ENCODE measurements at regions not wholly inside any gene's neighbourhood (a gene's known extent, or its start where the extent isn't known, plus 50 kb on each side); places are given as distances from the start of the nearest gene placed in this dataset.
A peak's percentile ranks its signal among the peaks of the same experiment; 100 is the strongest.
"Not testable (repeated sequence)": the region's sequence is repeated elsewhere in the genome, so short reads cannot be mapped to it uniquely, and the experiment has no call there.

DNA sequence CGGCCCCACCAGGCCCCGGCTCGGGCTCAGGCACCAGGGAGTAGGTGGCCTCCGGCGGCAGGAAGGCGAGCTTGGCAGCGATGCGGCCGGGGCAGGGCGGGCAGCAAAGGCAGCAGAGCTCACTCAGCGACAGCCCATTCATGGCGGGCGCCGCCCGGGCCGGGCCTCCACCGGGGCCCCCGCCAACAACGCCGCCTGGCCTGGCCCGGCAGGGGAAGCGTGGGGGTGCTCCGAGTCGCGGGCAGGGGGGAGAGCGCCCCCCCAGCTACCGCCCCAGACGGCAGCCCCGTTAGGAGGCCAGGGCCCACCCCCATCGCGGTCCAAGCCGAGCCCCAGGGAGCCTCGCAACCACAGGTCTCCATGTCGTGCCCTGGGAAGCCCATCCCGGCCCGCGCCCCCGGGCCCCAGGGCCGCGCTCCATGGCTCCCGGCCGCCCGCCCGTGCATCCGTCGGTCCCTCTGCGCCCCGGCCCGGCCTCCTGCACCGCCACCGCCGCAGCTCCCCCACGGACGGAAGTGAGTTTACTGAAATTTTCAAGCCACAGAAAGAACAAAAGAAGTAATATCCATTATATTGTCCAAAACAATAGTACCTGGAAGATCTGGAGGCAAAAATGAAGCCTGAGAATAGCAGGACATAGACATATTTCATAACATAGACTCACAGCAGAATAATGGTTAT, 126.6 kb upstream of the VPREB1 start:
- not testable (repeated sequence) for DNase-seq

DNA sequence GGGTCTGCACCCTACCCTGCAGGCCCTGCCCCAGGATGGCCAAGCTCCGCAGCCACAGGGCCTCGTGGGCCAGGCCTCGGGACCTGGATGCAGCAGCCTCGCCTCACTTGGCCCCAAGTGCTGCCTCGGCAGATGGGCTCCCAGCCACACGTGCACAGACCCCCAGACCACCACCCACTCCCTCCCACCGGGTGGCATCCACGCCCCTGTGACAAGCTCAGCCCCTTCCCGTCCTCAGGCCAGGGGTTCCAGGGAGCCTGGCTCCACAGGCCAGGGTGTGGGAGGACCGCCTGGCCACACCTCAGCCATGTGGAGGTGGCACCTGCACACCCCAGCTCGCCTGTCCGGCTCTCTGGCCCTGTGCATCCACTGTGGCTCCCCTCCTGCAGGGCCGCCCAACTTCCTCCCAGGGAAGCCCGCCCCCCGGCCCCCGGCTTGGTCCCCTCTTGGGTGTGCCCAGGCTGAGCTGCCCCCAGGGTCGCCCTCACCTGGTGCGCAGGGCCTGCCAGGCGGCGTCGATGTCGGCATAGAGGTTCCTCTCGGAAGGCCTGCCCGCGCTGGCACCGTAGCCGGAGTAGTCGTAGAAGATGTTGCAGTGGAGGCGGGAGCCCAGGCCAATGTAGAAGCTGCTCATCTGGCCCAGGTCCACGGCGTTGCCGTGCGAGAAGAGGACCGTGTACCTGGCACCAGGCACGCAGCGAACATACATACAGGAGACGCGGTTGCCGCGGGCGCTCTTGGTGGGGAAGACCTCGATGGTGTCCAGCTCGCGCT, 127.4 kb upstream of the VPREB1 start:
- not testable (repeated sequence) for DNase-seq

DNA sequence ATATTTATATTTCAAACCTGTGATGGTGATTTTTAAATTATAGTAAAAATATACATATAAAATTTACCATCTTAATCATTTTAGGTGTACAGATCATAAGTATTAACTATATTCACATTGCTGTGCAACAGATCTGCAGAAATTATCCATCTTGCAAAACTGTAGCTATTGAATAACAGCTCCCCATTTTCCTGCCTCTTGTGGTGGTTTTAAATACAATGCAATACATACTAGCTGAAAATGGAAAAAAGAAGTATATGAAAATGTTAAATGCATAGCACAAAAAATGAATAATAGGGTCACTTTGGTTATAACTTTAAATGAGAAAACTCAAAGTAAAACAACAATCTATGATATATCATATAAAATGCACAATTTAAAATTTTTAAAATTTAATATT, 130.9 kb upstream of the VPREB1 start:
- DNase-seq, result no peak

DNA sequence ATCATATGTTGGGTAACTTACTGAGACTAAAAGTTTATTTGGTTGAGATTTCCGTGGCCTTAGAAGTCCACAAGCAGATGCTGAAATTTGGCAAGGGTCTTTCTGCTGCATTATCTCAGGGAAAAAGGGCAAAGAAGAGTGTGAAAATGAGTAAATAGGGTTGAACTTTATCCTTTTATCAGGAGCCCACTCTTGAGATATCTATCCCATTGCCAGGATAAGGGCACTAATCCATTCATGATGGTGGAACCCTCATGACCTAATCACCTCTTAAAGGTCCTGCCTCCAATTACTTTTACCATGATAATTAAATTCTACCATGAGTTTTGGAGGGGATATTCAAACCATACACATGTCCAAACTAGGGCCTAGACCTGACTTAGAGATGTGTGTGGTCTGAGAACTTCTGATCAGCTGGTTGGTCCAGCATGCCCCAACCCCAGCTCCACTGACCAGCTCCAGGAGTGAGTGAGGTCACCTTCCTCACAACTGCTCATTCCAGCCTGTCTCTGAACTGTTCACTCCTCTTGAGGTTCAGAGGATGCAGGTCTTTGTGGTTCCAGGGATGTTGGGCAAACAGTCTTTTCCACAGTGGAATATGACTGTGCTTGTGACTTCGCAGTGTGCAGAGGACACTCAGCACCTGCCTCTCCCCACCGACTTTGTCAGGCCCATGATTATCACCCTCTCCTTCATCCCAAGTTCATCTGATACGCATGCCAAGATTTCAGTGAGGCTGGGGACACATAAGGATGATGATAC, 130.1 kb upstream of the TOP3B start:
- no peak for DNase-seq

- DNase-seq, result no peak
Observed at GRCh38 chr22:22111983-22112382, 129.4 kb upstream of the TOP3B start.

GRCh38 chr22:22111267-22111751, 128.7 kb upstream of the TOP3B start:
- DNase-seq, result no peak

- peak; percentile 8 to 25 for DNase-seq
Observed at GRCh38 chr22:22110548-22111266, 128.1 kb upstream of the TOP3B start.

- DNase-seq, result no peak
Observed at GRCh38 chr22:22109693-22110466, 127.3 kb upstream of the TOP3B start.

DNA sequence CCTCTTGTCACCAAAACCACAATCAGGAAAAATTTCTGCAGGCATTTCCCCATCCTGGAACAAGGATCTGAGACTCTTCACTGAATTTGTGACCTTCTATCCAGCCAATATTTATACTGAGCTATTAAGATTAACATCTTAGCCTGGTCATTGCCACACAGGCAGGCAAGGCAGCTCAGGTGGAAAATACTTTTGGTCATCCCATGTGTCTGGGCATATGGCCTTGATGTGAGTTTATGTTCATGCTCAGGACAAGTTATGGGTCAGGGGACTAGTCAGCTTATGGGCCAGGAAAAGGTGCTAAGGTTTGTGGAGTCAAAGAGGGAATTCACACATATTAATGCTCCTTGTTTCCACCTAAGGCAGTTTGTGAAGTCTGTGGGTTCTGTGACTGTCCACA, 124.3 kb upstream of the TOP3B start:
- no peak for DNase-seq

DNA sequence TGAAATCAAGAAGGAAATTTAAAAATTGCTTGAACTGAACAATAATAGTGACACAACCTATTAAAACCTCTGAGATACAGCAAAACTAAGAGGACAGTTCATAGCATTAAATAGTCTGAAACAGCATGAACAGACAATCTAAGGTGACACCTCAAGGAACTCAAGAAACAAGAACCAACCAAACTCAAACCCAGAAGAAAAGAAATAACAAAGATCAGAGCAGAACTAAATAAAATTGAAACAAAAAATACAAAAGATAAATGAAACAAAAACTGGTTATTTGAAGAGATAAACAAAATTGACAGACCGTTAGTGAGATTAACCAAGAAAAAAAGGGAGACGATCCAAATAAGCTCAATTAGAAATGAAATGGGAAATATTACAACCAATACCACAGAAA, 122.8 kb upstream of the TOP3B start:
- DNase-seq, result no peak

DNA sequence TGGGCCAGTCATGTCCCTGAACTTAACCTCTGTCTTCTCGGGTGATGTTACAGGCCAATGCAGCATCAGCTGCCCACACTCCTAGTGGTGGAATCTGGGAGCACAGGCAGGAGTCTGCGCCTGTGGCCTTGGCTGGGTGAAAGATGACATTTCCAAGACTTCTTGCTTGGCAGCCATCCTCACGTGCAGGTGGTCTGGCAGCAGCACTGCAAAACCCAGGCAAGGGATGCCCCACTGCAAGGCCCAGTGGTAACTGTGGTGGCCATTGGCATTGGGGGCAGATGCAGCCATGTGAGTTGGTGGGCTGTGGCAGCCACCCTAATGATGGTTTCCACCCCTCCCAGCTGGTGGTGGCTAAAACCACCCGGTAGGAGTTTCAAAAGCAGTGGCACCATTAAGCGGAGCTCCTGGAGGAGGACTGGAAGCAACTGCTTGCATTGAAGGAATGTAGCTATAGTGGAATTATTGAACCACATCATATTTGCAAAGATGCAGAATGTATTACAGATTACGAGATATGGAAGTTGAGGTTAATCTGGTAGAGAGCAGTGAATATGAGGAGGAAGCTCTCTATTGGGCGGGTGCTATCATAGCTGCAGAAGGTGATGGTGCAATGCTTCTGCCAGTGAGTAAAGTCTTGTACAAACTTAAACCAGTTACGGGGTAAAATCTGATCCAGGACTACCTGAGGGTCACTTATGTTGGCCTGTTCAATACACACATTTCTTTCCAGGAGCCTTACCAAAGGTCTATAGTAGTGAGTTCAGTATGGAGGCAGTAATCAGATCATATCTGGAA, 120.7 kb upstream of the TOP3B start:
- no peak for DNase-seq

- DNase-seq, result no peak
Observed at GRCh38 chr22:22099833-22100812, 117.5 kb upstream of the TOP3B start.

DNA sequence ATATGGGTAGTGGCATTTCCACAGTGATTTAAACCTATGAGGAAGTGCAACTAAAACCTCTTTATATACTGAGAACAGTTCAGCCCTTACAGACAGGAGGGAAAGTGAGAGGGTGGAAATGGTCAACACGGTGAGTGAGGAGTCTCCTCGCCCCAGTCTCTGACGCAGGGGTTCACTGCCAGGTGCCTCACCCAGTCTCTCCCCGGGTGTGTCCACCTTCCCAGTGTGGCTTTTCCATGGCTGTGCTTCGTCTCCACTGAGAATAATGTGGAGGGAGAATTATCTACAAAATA, 116.6 kb upstream of the TOP3B start:
- DNase-seq, result no peak

GRCh38 chr22:22098457-22099193, 116.0 kb upstream of the TOP3B start:
- no peak for DNase-seq

GRCh38 chr22:22097727-22098228, 115.2 kb upstream of the TOP3B start:
- DNase-seq, result no peak

- no peak for DNase-seq
Observed at GRCh38 chr22:22094921-22095320, 112.3 kb upstream of the TOP3B start.

GRCh38 chr22:22094514-22094913, 111.9 kb upstream of the TOP3B start:
- no peak for DNase-seq

GRCh38 chr22:22093743-22094142, 111.2 kb upstream of the TOP3B start:
- no peak for DNase-seq

DNA sequence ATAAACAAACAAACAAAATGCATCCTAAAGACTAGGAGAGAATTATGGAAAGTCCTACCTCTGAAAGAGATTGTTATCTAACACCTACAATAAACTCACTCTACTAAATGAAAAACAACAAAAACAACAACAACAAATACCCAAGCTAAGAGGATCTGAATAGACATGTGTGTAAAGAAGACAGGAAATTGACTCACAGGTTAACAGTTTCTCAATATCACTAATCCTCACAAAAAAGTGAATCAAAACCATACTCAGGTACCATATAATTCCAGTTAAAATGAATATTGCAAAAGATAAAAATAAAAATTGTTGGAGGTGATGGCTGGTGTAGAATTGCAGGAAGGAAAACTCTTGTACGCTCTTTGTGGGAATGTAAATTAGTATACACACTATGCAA, 110.4 kb upstream of the TOP3B start:
- DNase-seq, result no peak

All from NCI-H1930 (cell line).